ENCODE measurements at regions not wholly inside any gene's neighbourhood (a gene's known extent, or its start where the extent isn't known, plus 50 kb on each side); places are given as distances from the start of the nearest gene placed in this dataset.

DNA sequence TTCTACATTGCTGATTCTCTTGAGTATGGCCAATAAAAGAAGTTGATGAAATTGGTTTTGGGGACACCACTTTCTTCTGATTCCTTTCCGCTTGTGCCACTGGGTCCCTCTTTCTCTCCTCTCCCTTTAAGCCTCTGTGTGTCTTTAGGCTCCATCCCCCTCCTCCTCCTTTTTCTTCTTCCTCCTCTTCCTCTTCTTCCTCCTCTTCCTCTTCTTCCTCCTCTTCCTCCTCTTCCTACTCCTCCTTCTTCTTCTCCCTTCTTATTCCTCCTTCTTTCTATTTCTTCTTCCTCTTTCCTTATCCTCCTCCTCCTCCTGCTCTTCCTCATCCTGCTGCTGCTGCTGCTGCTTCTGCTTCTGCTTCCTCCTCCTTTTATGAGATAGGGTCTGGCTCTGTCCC is 93.7 kb downstream of the CHD9NB start:
- no peaks in the 10 kb centered on the region for H3K4me1 ChIP-seq
- no peak for DNase-seq
- no peak for ATAC-seq (ENCODE audit: low FRiP score in 2 of 2)
- H3K9me3 ChIP-seq: no peaks in the 10 kb centered on the region
- WGBS, 2 donors: 97 to 100% methylated on average over 1 of the region's 1 CpG
- no peaks in the 10 kb centered on the region for H3K36me3 ChIP-seq
- TF ChIP-seq, protein P1, sequence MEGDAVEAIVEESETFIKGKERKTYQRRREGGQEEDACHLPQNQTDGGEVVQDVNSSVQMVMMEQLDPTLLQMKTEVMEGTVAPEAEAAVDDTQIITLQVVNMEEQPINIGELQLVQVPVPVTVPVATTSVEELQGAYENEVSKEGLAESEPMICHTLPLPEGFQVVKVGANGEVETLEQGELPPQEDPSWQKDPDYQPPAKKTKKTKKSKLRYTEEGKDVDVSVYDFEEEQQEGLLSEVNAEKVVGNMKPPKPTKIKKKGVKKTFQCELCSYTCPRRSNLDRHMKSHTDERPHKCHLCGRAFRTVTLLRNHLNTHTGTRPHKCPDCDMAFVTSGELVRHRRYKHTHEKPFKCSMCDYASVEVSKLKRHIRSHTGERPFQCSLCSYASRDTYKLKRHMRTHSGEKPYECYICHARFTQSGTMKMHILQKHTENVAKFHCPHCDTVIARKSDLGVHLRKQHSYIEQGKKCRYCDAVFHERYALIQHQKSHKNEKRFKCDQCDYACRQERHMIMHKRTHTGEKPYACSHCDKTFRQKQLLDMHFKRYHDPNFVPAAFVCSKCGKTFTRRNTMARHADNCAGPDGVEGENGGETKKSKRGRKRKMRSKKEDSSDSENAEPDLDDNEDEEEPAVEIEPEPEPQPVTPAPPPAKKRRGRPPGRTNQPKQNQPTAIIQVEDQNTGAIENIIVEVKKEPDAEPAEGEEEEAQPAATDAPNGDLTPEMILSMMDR (IDR thresholded peaks at IDR 0.05): no peak
- TF ChIP-seq POLR2AphosphoS5 (IDR thresholded peaks at IDR 0.05) (no peak), EP300 (IDR thresholded peaks at IDR 0.05) (no peak), POLR2A (IDR thresholded peaks at IDR 0.05) (no peak)
- H3K27me3 ChIP-seq: no peaks in the 10 kb centered on the region
- H3K27ac ChIP-seq: no peak overlapping the region
- H3K4me3 ChIP-seq: no peak overlapping the region

DNA sequence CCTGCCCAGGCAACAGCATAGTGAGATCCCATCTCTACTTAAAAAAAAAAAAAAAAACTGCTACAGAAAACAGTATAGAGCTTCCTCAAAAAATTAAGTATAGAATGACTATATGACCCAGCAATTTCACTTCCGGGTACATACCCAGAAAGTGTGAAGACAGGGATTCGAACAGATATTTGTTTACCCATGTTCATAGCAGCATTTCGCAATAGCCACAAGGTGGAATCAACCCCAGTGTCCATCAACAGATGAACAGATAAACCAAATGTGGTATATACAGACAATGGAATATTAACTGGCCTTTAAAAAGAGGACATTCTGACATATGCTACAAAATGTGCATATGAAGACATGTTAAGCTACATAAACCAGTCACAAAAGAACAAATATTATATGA is 95.5 kb downstream of the CHD9NB start:
- Histone ChIP-seq H3K27me3 (no peaks in the 10 kb centered on the region), H3K4me3 (no peak overlapping the region), H3K27ac (no peak overlapping the region), H3K36me3 (no peaks in the 10 kb centered on the region), H3K4me1 (no peaks in the 10 kb centered on the region), H3K9me3 (no peaks in the 10 kb centered on the region)
- TF ChIP-seq, protein P1 (IDR thresholded peaks at IDR 0.05): no peak
- TF ChIP-seq POLR2AphosphoS5 (IDR thresholded peaks at IDR 0.05) (no peak), POLR2A (IDR thresholded peaks at IDR 0.05) (no peak), EP300 (IDR thresholded peaks at IDR 0.05) (no peak)
- DNase-seq: no peak
- no peak for ATAC-seq (ENCODE audit: low FRiP score in 2 of 2)
- 87 to 89% methylated on average over 3 of the region's 3 CpGs for WGBS, 2 donors

DNA sequence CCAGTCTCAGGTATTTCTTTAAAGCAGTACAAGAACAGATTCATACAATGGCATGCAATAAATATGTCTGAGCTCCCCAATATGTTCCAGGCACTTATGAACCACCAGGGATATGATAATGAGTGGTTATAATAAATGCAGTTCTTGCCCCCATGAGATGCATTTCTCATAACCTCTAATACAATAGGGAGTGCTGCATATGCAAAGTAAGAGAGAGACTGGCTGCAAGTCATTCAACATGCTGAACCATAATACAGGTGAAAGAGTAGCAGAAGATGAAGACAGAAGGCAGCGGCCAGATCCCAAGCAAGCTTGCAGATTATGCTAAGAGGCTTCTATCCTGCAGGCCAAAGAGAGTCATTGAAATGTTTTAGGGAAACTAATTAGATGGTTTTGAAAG is 96.7 kb downstream of the CHD9NB start:
- TF ChIP-seq POLR2AphosphoS5 (IDR thresholded peaks at IDR 0.05): no peak
- TF ChIP-seq EP300 (IDR thresholded peaks at IDR 0.05): no peak
- TF ChIP-seq, protein P1 (IDR thresholded peaks at IDR 0.05): no peak
- no peak for TF ChIP-seq POLR2A (IDR thresholded peaks at IDR 0.05)
- H3K9me3 ChIP-seq: no peaks in the 10 kb centered on the region
- DNase-seq (no peak), ATAC-seq (ENCODE audit: low FRiP score in 2 of 2) (no peak)
- WGBS, 2 donors: 75 to 95% methylated on average over 1 of the region's 1 CpG
- no peak overlapping the region for H3K27ac ChIP-seq
- H3K36me3 ChIP-seq: no peaks in the 10 kb centered on the region
- H3K27me3 ChIP-seq: no peaks in the 10 kb centered on the region
- H3K4me1 ChIP-seq: no peaks in the 10 kb centered on the region
- no peak overlapping the region for H3K4me3 ChIP-seq

DNA sequence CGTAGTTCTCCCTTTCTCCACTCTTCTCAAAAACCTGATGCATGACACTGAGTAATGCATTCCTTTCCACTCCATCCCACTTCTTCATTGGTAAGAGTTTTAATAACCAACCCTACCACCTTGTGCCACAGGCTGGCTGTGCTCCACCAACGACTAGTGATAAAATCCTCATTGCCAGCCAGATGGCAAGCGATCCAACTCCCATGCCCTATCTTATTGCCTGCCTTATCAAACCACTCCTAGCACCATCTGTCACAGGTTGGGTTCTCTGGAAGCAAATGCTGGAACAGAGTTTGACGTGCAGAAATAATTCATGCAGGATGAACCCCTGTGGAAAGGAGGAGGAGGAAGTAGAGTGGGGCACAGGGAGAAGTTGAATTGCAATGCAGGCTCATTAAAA is 99.5 kb downstream of the CHD9NB start:
- DNase-seq (no peak), ATAC-seq (ENCODE audit: low FRiP score in 2 of 2) (no peak)
- no peaks in the 10 kb centered on the region for H3K36me3 ChIP-seq
- no peak overlapping the region for H3K4me3 ChIP-seq
- no peaks in the 10 kb centered on the region for H3K9me3 ChIP-seq
- WGBS, 2 donors: 64 to 72% methylated on average over 4 of the region's 4 CpGs
- no peaks in the 10 kb centered on the region for H3K4me1 ChIP-seq
- H3K27me3 ChIP-seq: no peaks in the 10 kb centered on the region
- no peak overlapping the region for H3K27ac ChIP-seq
- TF ChIP-seq, protein P1 (IDR thresholded peaks at IDR 0.05): no peak
- no peak for TF ChIP-seq EP300 (IDR thresholded peaks at IDR 0.05)
- no peak for TF ChIP-seq POLR2A (IDR thresholded peaks at IDR 0.05)
- TF ChIP-seq POLR2AphosphoS5 (IDR thresholded peaks at IDR 0.05): no peak

DNA sequence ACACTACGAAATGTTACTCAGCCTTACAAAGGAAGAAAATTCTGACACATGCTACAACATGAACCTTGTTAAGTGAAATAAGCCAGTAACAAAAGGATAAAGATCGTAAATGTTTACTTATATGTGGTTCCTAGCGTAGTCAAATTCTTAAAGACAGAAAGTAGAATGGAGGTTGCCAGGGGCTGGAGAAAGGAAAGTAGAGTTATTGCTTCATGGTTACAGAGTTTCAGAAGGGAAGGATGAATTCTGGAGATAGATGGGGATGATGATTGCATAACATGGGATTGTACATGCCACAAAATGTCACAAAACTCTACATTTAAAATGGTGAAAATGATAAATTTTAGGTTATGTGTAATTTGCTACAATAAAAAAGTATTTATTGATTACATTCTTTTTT is 103.8 kb downstream of the CHD9NB start:
- TF ChIP-seq POLR2AphosphoS5 (IDR thresholded peaks at IDR 0.05) (no peak), EP300 (IDR thresholded peaks at IDR 0.05) (no peak), POLR2A (IDR thresholded peaks at IDR 0.05) (no peak)
- TF ChIP-seq, protein P1 (IDR thresholded peaks at IDR 0.05): no peak
- Histone ChIP-seq H3K36me3 (no peaks in the 10 kb centered on the region), H3K27me3 (no peaks in the 10 kb centered on the region), H3K4me3 (no peak overlapping the region), H3K9me3 (peaks cover 0 to 6% (median 3%) of the 10 kb centered on the region in 4 donors), H3K4me1 (no peaks in the 10 kb centered on the region), H3K27ac (no peak overlapping the region)
- WGBS, 2 donors: 83 to 85% methylated on average over 3 of the region's 3 CpGs
- no peak for DNase-seq
- no peak for ATAC-seq (ENCODE audit: low FRiP score in 2 of 2)
